ENCODE measurements at regions not wholly inside any gene's neighbourhood (a gene's known extent, or its start where the extent isn't known, plus 50 kb on each side); places are given as distances from the start of the nearest gene placed in this dataset.
A peak's percentile ranks its signal among the peaks of the same experiment; 100 is the strongest.

- Histone ChIP-seq H3K23ac (ENCODE audit: insufficient read length) (no peak overlapping the region), H3K4me3 (ENCODE audit: extremely low read depth in 1 of 4, insufficient read depth in 2 of 4, low read depth in 3 of 4, low read length in 4 of 4) (no peak overlapping the region), H2BK20ac (ENCODE audit: low read length) (no peak overlapping the region), H3K27me3 (replicated peaks in 1 of 4; ENCODE audit: control insufficient read depth in 3 of 4, extremely low read depth in 1 of 4, insufficient read depth in 3 of 4, low read length in 3 of 4) (no peaks in the 10 kb centered on the region), H3K4ac (replicated peaks; ENCODE audit: insufficient read length, low read depth, low read length) (no peak overlapping the region), H2BK15ac (ENCODE audit: low read length) (no peak overlapping the region), H3K9ac (replicated peaks in 1 of 4; ENCODE audit: extremely low read depth in 1 of 4, low read depth in 3 of 4, low read length in 3 of 4) (no peak overlapping the region), H2AFZ (ENCODE audit: low read length) (no peak overlapping the region), H4K5ac (ENCODE audit: insufficient read length, low read depth, low read length) (no peak overlapping the region), H4K8ac (ENCODE audit: extremely low read depth, insufficient read depth, low read length) (peak overlapping the region; percentile 53; the same call in 1 of the 2 replicates), H2BK120ac (replicated peaks; ENCODE audit: low read depth, low read length) (no peak overlapping the region), H3K4me1 (replicated peaks in 1 of 4; ENCODE audit: control insufficient read depth in 3 of 4, insufficient read depth in 4 of 4, low read length in 3 of 4) (peaks cover 0 to 7% (median 2%) of the 10 kb centered on the region in 4 experiments; a peak in 4 of 7 replicates), H3K4me2 (ENCODE audit: insufficient read depth in 1 of 2, low read depth in 2 of 2, low read length in 2 of 2) (no peak overlapping the region), H3K79me1 (ENCODE audit: low read depth, low read length) (no peaks in the 10 kb centered on the region), H3K23me2 (ENCODE audit: low read depth, low read length) (no peaks in the 10 kb centered on the region), H3K18ac (ENCODE audit: extremely low read depth, low read length) (no peak overlapping the region), H2BK5ac (ENCODE audit: low read depth, low read length) (no peak overlapping the region), H3K56ac (replicated peaks; ENCODE audit: insufficient read length, low read depth, low read length) (no peak overlapping the region), H3K27ac (ENCODE audit: low read depth, low read length) (no peak overlapping the region), H4K20me1 (replicated peaks in 1 of 2; ENCODE audit: control insufficient read depth in 1 of 2, insufficient read depth in 2 of 2, low read length in 2 of 2) (no peaks in the 10 kb centered on the region), H2AK5ac (ENCODE audit: low read depth, low read length) (no peak overlapping the region), H2BK12ac (ENCODE audit: low read depth, low read length) (no peak overlapping the region), H3K79me2 (ENCODE audit: control insufficient read depth in 1 of 2, insufficient read depth in 2 of 2, low read length in 2 of 2) (no peaks in the 10 kb centered on the region), H3K36me3 (ENCODE audit: control insufficient read depth in 2 of 4, insufficient read depth in 4 of 4, low read length in 3 of 4) (no peaks in the 10 kb centered on the region), H3K9me3 (ENCODE audit: insufficient read depth in 2 of 2, low read depth in 1 of 2, low read length in 1 of 2) (no peaks in the 10 kb centered on the region), H4K91ac (replicated peaks; ENCODE audit: insufficient read length, low read length) (no peak overlapping the region), H3K14ac (ENCODE audit: insufficient read length) (no peak overlapping the region)
- no peak for DNase-seq (ENCODE audit: low read depth in 1 of 2, low spot score in 2 of 2)
- POLR2A ChIA-PET (ENCODE audit: partially characterized antibody), result no interaction called here
- CTCF ChIA-PET (ENCODE audit: partially characterized antibody), result interaction anchor here (1.0 to 1.6 kb wide), 3 partner anchors 15 to 139 kb away, joined by 3 to 5 read pairs (median 5); no protein-coding TSS in a partner anchor
- peak; percentile 28 for FAIRE-seq
- WGBS, 2 experiments (ENCODE audit: extremely low coverage in 1 of 2, insufficient coverage in 1 of 2, insufficient read length in 1 of 2, insufficient replicate concordance in 2 of 2, low coverage in 1 of 2, low lambda C conversion rate in 2 of 2, missing lambda C conversion rate in 1 of 2), result 90% methylated on average over 14 of the region's 14 CpGs; no CpG with 5 or more reads in 1 of the 2 experiments
- no peak for TF ChIP-seq MAFK (IDR thresholded peaks at IDR 0.05; ENCODE audit: low read depth, low read length)
- no peak for TF ChIP-seq POU5F1 (IDR thresholded peaks at IDR 0.05; ENCODE audit: low read depth, low read length)
- TF ChIP-seq SAP30 (IDR thresholded peaks at IDR 0.05; ENCODE audit: insufficient read depth, insufficient replicate concordance, low read length), result no peak
- no peak for TF ChIP-seq NANOG (IDR thresholded peaks at IDR 0.05; ENCODE audit: insufficient read depth, low read depth, low read length, poor library complexity, severe bottlenecking)
- TF ChIP-seq CHD1 (IDR thresholded peaks at IDR 0.05; ENCODE audit: low read depth, low read length), result no peak
- TF ChIP-seq, protein P1, sequence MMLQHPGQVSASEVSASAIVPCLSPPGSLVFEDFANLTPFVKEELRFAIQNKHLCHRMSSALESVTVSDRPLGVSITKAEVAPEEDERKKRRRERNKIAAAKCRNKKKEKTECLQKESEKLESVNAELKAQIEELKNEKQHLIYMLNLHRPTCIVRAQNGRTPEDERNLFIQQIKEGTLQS (IDR thresholded peaks at IDR 0.05; ENCODE audit: insufficient read depth, low read depth, low read length), result no peak
- TF ChIP-seq SIRT6 (IDR thresholded peaks at IDR 0.05; ENCODE audit: low read length), result no peak
- TF ChIP-seq NRF1 (IDR thresholded peaks at IDR 0.05; ENCODE audit: low read depth, low read length), result no peak
- TF ChIP-seq SP1 (IDR thresholded peaks at IDR 0.05; ENCODE audit: low read depth, low read length), result no peak
- no peak for TF ChIP-seq GTF2F1 (IDR thresholded peaks at IDR 0.05; ENCODE audit: borderline replicate concordance, low read depth, low read length)
These were observed 50.5 kb upstream of the ZNF516 start for GRCh38 chr18:76545433-76546087.

Measured in H1 (cell line).